ENCODE measurements at regions not wholly inside any gene's neighbourhood (a gene's known extent, or its start where the extent isn't known, plus 50 kb on each side); places are given as distances from the start of the nearest gene placed in this dataset.
A peak's percentile ranks its signal among the peaks of the same experiment; 100 is the strongest.

DNA sequence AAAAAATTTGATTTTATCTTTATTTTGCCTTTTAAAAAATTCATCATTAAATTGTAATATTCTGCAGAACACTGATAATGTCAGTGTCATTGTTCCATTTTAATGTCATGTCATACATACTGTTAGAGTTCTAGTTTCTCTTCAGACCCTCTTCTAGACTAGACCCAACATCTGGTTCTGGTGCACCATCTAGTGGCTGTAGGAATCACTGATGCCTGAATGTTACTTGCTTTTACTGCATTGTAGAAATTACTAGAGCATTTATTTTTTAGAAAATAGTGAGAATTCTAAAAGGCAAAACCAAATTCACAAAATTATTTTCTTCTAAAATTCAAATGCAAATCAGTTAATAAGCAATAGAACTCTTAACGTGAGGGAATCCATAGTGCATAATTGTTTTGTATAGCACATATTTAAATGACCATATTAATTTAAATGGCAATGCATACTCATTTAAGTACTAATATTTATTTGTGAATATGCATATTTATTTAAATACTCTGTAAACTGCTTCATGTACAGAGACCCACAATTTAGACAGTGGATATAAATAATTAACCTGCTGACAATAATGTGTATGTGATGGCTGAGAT is 425.7 kb downstream of the KLF12 start:
- Histone ChIP-seq H3K4me3 (ENCODE audit: low read depth, low read length) (no peak overlapping the region), H3K36me3 (ENCODE audit: control insufficient read depth, insufficient read depth, low read length) (peaks cover 2% of the 10 kb centered on the region; the same call in 1 of the 2 replicates), H3K27me3 (ENCODE audit: control insufficient read depth, insufficient read depth, low read length) (no peaks in the 10 kb centered on the region)
- POLR2A ChIA-PET, result no interaction called here
- peak; percentile 11 for DNase-seq (ENCODE audit: low read depth)
- TF ChIP-seq, protein P1, sequence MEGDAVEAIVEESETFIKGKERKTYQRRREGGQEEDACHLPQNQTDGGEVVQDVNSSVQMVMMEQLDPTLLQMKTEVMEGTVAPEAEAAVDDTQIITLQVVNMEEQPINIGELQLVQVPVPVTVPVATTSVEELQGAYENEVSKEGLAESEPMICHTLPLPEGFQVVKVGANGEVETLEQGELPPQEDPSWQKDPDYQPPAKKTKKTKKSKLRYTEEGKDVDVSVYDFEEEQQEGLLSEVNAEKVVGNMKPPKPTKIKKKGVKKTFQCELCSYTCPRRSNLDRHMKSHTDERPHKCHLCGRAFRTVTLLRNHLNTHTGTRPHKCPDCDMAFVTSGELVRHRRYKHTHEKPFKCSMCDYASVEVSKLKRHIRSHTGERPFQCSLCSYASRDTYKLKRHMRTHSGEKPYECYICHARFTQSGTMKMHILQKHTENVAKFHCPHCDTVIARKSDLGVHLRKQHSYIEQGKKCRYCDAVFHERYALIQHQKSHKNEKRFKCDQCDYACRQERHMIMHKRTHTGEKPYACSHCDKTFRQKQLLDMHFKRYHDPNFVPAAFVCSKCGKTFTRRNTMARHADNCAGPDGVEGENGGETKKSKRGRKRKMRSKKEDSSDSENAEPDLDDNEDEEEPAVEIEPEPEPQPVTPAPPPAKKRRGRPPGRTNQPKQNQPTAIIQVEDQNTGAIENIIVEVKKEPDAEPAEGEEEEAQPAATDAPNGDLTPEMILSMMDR (IDR thresholded peaks at IDR 0.05; ENCODE audit: insufficient read depth, low read depth, low read length), result peak; percentile 82
- CTCF ChIA-PET, result no interaction called here

DNA sequence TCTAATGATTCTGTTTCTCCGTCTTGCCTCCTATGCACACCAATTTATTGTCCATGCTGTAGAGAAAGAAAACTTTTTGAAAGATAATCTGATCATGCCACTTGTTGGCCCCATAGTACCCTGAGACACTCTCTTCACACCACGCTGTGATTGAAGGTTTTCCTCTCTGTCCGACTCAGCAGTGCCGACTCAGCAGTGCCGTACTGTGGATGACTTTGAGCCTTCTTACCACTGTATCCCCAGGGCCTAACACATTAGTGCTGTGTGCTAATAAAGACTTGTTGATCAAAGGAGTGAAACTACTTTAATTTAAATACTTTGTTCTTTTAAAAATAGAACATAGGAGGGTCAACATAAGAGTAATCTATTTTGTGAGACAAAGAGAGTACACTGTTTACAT is 429.6 kb downstream of the KLF12 start:
- DNase-seq (ENCODE audit: low read depth), result no peak
- POLR2A ChIA-PET, result no interaction called here
- Histone ChIP-seq H3K36me3 (ENCODE audit: control insufficient read depth, insufficient read depth, low read length) (peaks cover 2% of the 10 kb centered on the region; the same call in 1 of the 2 replicates), H3K27me3 (ENCODE audit: control insufficient read depth, insufficient read depth, low read length) (no peaks in the 10 kb centered on the region), H3K4me3 (ENCODE audit: low read depth, low read length) (no peak overlapping the region)
- TF ChIP-seq, protein P1 (IDR thresholded peaks at IDR 0.05; ENCODE audit: insufficient read depth, low read depth, low read length), result no peak
- CTCF ChIA-PET, result no interaction called here

DNA sequence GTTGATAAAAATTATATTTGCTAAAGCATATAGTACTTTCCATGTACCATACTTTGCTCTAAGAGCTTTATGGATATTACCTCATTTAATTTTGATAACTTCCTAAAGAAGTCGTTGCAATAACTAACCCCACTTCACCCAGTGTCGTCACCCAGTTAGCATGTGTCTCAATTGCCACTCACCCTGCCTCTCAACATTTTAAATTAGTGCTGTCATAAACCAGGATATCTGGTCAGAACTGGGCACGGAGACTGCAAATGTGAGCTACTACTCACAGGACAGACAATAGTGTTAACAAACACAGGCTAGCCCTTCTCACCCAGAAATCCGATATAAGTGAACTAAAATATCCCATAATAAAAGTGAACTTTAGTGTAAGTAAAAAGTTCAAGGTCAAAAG is 430.6 kb downstream of the KLF12 start:
- DNase-seq (ENCODE audit: low read depth), result no peak
- H3K36me3 ChIP-seq (ENCODE audit: control insufficient read depth, insufficient read depth, low read length), result peaks cover 2% of the 10 kb centered on the region; the same call in 1 of the 2 replicates
- H3K27me3 ChIP-seq (ENCODE audit: control insufficient read depth, insufficient read depth, low read length), result no peaks in the 10 kb centered on the region
- no peak overlapping the region for H3K4me3 ChIP-seq (ENCODE audit: low read depth, low read length)
- TF ChIP-seq, protein P1 (IDR thresholded peaks at IDR 0.05; ENCODE audit: insufficient read depth, low read depth, low read length), result no peak
- POLR2A ChIA-PET, result no interaction called here
- CTCF ChIA-PET, result no interaction called here

DNA sequence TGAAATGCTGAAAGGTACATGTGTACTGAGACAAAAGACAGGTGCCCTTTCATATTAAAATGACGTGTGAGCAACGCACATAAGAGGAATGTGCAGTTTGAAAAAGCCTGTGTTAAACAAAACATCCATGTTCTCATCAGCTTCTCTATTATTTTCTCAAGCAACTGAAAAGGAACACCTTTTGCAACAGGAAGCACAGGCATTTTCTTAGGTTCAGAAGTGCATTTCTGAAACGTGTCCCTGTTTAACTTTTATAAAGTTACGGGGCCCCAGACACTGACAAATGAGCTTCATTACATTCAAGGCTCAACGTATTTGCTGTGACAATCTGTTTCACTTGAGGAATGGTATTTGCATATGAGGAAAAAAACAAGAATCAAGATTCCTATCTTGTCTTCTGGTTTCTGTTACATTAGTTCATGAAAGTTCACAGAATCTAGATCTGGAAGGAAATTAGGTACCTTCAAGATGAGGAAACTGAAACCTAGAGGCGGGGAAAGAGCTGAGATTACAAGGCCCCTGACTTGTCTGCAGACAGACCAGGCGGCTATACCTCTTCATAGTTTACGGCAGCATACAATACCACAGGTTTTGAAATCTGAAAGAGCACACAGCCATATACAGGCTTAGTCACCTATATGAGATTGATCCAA is 431.7 kb downstream of the KLF12 start:
- CTCF ChIA-PET, result interaction anchor here (0.5 to 0.6 kb wide), 2 partner anchors 34 to 731 kb away, joined by 3 read pairs; no protein-coding TSS in a partner anchor
- TF ChIP-seq, protein P1 (IDR thresholded peaks at IDR 0.05; ENCODE audit: insufficient read depth, low read depth, low read length), result no peak
- POLR2A ChIA-PET, result no interaction called here

DNA sequence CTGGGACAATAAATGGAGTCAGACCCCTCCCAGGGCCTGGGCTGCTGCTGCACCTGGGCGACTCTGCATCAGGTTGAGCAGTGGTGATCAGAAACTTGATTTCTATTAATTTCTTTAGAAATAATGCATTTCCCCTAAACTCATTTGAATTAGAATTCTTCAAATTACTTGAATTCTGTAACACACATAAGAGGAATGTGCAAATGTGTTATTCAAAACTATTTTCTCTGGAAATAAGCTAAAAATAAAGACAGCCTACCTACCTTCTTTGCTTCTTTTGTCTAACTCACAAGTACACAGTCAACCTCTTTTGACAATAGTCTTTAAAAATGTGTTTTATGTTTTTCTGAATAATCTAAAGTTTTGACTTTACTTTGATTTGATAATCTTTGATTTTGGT is 433.0 kb downstream of the KLF12 start:
- no peak for DNase-seq (ENCODE audit: low read depth)
- POLR2A ChIA-PET, result interaction anchor here (0.5 kb wide), 1 partner anchor 529 kb away, joined by 15 read pairs; no protein-coding TSS in a partner anchor

More for the DNA sequence above, 431.7 kb downstream of the KLF12 start:
- no peak for DNase-seq (ENCODE audit: low read depth)
- peaks cover 2% of the 10 kb centered on the region; the same call in 1 of the 2 replicates for H3K36me3 ChIP-seq (ENCODE audit: control insufficient read depth, insufficient read depth, low read length)
- no peaks in the 10 kb centered on the region for H3K27me3 ChIP-seq (ENCODE audit: control insufficient read depth, insufficient read depth, low read length)
- H3K4me3 ChIP-seq (ENCODE audit: low read depth, low read length), result no peak overlapping the region

More for the DNA sequence above, 433.0 kb downstream of the KLF12 start:
- CTCF ChIA-PET, result interaction anchor here (1.5 to 1.8 kb wide), 2 partner anchors 10 to 18 kb away, joined by 4 to 7 read pairs; no protein-coding TSS in a partner anchor
- Histone ChIP-seq H3K27me3 (ENCODE audit: control insufficient read depth, insufficient read depth, low read length) (no peaks in the 10 kb centered on the region), H3K36me3 (ENCODE audit: control insufficient read depth, insufficient read depth, low read length) (no peaks in the 10 kb centered on the region), H3K4me3 (ENCODE audit: low read depth, low read length) (no peak overlapping the region)
- TF ChIP-seq, protein P1 (IDR thresholded peaks at IDR 0.05; ENCODE audit: insufficient read depth, low read depth, low read length), result no peak
